ENCODE measurements at regions not wholly inside any gene's neighbourhood (a gene's known extent, or its start where the extent isn't known, plus 50 kb on each side); places are given as distances from the start of the nearest gene placed in this dataset.

DNA sequence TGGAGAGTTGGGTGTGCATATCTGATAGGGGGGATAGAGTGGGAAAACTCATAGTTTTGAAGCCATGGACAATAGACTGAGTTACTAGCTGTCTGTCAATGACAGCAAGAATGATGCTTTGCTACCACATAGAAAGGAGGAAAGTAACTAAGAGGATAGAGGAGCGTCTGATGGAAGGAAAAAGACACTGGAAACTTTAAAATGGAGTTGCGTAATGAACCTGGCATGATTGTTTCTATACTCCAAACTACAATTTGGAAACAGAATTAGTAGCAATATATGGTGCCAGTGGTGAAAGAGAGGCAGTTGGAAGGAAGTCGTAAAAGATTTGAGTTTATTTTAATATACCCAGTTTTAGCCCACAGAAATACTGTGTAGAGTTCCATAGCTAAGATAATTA lies 163.6 kb downstream of the TUSC7 start:
- TF ChIP-seq CTCF (IDR thresholded peaks at IDR 0.05; ENCODE audit: borderline replicate concordance, extremely low read depth, low read length, poor library complexity, severe bottlenecking): no peak
- no peak for TF ChIP-seq EZH2 (IDR thresholded peaks at IDR 0.05; ENCODE audit: borderline replicate concordance, low read depth, low read length, severe bottlenecking)
